NCI-H1048 (cell line): ENCODE measurements at regions not wholly inside any gene's neighbourhood (a gene's known extent, or its start where the extent isn't known, plus 50 kb on each side); places are given as distances from the start of the nearest gene placed in this dataset.

Experiments used
- DNase-seq: peaks from one replicate; lab custom pipeline; 2025; lab: John Stamatoyannopoulos, UW

DNA sequence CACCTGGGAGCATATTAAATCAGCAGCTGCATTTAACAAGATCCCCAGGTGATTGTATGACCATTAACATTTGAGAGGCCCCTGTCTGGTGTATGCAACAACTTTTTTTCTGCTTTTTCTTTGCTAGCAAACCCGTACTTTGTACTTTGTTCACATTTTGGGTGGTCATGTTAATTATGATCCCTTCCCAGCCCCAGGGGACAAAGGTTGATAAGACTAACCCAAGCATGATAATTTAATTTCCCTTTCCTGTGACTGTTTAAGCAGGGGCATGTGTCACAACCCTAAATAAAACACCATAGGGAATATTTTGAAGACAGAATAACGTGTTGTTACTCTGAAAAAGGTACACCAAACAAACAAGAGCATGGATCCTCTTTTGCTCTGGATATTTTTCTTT, 332.0 kb downstream of the PCDH18 start:
- no peak for DNase-seq

DNA sequence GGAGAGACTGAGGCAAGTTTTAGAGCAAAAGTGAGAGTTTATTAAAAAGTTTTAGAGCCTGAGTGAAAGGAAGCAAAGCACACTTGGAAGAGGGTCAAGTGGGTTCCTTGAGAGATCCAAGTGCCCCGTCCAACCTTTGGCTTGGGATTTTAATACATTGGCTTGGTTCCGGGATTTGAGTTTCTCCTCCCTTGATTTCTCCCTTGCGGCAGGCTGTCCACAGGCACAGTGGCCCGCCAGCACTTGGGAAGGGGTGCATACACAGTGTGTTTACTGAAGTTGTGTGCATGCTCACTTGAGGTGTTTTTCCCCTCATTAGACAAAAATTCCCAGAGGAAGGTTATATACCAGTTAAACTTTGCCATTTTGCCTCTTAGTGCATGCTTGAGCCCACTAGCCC, 333.5 kb downstream of the PCDH18 start:
- no peak for DNase-seq

DNA sequence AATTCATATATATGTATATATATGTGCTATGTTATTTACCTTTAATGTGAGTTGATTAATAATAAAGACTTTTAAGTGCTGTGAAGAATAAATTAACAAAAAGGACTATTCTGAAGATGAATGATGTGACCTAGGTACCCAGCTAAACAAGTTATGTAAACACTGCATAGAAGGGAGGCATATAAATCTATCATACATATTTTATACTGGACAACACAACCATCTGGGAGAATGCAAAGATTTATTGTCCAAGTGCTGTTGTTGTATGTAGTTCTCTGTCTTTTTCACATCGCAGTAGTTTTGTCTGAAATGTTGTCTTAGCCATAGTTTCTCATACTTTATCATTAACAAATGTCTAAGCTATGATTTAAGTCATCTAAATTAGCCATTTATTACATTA, 337.6 kb downstream of the PCDH18 start:
- DNase-seq: no peak

DNA sequence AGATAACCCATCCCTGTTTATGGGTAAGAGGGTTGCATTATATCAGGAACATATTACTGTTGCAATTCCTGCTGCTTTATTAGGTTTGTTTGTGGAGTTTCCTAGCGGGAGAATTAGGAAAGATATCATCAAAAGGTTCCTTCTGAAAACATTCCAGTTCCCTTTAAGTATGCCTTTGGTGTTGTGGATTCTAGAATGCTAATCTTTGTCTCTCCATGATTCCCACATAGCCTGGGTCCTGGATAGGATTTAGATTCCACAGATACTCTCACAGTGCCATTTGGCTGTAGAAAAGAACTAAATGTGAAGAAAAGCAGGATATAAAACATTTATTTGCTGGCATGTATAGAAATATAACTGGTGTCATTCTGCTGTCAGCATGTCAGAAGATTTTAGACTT, 338.7 kb downstream of the PCDH18 start:
- DNase-seq: no peak

DNA sequence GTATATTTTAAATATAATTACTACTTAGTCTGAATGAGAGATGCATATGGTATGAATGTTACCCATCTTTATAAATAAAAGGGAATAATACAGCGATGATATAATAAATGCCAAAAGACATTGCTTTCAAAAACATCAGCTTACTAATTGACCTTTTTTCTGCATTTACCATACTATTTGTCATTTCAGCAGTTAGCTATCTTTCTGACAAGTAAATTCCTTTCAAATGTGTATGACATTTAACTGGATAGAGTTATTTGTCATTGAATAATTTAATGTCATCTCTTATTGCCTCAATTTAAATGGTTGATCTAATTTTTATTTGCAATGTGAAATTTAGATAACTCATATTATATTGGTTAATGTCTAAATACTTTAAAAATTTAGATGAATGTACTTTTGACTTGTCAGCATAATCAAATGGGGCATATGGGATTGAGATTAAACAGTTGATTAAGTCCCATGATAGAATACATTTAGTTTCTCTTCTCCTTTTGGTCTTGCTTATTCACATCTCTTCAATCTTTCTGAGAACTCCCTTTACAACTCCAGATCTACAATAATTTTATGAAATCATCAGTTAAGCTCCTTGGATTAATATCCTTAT, 350.9 kb downstream of the PCDH18 start:
- no peak for DNase-seq

DNA sequence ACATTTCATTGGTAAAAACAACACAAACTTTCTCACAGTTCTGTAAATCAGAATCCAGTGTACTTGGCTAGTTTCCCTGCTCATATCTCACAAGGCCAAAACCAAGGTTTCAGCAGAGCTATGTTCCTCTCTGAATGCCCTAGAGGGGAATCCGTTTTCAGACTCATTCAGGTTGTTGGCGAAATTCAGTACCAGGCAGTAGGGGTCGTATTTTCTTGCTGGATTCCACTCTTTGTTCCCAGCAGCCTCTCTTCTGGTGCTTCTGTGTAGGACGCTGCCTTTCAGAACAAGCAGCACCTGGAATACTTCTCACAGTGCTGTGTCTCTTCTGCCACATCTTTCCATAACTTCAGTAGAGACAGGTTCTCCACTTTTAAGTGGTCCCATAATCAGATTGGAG, 351.9 kb downstream of the PCDH18 start:
- no peak for DNase-seq

DNA sequence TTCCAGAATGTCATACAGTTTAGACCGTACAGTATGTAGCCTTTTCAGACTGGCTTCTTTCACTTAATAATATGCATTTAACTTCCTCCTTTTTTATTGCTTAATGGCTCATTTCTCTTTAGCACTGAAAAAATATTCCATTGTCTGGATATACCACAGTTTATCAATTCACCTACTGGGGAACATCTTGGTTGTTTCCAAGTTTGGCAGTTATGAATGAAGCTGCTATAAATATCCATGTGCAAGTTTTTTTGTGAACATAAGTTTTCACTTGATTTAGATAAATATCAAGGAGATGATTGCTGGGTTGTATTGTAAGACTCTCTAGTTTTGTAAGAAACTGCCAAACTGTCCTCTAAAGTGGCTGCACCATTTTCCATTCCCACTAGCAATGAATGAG, 375.5 kb downstream of the PCDH18 start:
- DNase-seq: no peak

DNA sequence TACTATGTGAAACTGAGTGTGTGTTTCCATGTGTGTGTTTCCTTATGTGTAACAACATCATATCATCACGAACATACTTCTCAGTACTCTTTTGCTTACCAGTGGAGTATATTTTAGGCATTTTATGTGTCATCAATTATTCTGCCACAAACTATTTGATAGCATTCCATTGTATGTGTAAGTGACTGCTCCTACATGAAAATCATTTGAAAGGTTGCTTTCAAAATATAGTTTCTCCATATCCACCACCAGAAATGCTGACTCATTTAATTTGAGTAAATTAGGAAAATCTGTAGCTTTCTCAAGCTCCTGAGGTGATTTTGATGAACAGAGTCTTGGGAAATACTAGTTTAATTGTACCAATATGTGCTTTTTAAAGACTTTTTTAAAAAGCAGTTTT, 376.2 kb downstream of the PCDH18 start:
- DNase-seq: no peak

DNA sequence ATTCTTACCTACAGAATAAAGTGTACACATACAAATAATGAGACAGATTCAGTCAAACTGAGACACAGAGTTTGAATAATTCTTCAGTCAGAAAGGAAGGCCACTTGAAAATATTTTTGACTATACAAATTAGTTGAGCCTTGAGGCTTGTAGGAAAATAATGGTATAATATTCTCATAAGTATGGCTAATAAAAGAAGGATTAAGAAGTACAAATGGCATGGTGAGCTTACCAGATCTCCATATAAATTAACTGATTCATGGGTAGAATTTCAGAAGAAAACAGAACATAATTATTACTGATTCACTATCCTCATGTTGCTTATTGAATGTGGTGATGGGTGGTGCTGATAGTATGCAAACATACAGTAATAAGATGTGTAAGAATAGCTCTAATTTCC, 401.1 kb downstream of the PCDH18 start:
- peak; percentile 83 for DNase-seq

DNA sequence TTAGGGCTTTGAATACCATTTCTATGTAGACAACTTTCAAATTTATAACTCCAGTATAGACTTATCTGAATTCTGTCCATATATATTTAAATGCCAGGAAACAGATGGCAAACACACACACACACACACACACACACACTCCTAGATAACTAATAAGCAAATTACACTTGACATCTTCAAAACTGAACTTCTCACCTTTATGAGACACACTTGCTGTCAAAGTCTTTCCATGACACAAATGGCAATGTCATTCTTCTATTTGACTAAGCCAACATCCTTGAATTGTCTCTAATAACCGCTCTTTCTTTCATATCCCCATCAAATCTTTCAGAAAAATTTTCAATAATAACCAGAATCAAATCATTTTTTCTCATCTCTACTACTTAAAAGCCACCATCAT, 402.4 kb downstream of the PCDH18 start:
- no peak for DNase-seq

DNA sequence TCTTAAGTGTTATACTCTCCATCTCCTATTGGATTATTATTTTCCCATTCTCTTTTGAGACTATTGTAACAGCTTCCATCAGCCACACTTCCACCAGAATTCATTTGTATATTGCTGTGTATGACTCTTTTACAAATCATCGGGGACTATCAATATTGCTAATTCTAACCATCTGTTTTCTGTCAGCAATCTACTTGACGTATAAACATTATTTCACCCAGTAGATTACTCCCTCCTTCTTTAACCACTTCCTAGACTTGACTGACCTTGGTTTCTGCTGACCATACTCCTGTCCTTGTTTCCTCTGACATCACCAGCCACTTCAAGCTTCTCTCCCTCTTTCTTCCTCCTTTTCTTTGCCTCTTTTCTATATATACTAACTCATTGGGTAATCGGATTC, 402.9 kb downstream of the PCDH18 start:
- no peak for DNase-seq

DNA sequence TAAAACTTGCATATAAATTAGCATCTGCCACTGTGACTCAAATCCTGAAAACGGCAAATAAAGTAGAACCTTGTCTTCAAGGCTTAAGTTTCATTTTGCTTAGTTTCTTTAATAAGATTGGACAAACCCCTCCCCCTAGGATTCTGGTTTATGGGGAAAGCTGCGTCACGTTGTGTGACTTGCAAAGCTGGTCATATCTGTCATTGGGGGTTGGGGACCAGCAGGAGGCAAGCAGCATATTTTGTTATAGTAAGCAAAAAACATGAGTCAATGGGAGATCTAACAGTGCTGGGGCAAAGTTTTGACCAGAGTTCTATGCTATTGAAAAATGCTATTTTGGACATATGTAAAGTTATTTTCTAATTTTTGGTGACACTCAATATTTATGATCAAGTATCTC, 407.3 kb downstream of the PCDH18 start:
- DNase-seq: peak; percentile 27

DNA sequence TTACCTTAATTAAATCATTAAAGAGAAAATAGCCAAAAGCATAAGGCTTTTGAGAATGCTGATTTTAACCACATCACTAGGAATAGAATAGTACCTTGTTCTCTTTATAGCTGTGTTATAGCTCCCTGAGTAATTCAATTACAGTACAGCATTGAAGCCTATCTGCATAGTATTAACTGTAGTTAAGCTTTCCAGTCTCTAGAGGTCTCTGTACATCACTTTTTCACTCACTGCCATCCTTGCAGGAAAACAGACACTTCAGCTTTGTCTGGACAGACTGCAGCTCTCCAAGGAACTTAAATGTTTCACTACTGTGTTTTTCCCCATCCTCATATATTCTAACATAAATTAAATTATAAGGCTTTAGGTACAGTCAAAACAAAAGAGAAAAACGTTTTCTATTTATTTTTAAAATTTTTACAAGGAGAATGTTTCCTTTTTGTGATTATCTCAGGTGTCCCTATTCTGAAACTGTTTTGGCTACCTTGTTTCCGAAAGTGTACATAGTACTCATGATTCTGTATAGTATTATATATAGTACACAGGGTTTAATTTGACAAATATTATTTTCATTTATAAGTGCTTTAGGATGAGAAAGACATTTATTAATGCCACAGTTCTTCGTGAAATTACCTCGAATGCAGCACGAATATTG, 407.9 kb downstream of the PCDH18 start:
- DNase-seq: peak; percentile 47

DNA sequence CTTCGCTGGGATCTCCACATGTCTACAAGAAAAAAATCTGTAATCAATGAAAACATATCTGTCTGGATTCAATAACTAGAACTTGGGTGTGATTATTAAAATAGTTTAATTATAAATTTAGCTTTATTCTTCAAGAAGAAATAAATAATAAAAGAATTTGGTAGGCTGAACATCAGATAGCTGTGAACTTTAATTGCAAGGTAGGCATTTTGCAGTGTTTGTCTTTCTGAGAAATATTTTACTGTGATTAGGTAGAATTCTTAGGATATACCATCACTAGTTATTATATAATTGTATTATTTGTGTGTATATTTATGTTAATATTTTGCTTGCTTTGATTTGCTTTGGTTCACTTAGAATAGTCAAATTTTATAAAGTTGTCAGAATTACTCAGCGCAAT, 409.4 kb downstream of the PCDH18 start:
- DNase-seq: no peak

DNA sequence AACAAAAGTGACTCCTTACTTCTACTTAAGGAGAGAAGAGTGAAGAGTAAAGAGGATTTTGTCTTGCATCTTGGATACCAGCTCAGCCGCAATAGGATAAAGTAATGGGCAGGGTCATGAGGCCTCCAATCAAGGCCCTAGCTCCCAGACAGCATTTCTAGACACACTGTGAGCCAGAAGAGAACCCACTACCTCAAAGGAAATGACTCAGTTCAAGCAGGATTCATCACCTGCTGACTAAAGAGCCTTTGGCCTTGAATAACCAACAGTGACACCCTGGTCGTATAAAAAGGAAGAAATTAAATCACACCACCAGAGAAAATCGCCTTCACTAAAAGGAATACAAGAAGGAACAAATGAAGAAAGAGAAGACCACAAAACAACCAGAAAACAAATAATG, 416.1 kb downstream of the PCDH18 start:
- DNase-seq: no peak

DNA sequence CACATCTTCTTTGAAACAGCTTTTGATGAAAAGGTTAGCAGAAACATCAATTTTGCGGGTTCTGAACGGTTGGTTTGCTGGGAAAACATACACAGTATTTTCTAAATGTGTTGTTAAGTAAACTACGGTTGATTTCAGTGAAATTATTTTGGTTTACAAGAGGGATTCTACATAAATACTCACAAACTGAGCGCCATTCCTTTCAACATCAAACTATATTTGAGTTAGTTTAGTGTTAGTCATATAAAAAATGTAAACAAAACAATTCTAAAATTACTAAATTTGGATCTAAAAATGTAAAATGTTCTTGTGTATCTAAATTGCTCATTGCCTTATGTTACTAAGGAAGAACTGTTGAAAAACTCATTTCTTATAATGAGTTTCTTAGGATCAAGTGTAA, 425.6 kb downstream of the PCDH18 start:
- no peak for DNase-seq

DNA sequence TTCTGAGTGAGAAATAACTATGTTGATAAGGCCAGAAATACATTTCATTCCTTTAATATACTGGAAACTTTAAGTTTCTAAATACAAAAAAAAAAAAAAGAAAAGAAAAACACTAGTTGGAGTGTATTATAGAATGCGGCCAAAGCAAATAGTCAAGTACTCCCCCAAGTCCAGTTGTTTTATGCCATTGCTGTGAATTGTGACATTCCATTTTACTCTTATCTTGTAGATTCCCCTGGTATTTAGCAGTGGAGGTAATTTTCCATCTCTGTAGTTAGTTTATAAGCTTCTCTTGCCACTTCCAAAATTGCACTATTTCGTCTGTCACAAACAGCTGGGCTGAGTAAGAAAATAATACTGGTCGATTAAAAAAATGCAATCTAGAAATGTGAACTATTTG, 426.0 kb downstream of the PCDH18 start:
- DNase-seq: no peak

DNA sequence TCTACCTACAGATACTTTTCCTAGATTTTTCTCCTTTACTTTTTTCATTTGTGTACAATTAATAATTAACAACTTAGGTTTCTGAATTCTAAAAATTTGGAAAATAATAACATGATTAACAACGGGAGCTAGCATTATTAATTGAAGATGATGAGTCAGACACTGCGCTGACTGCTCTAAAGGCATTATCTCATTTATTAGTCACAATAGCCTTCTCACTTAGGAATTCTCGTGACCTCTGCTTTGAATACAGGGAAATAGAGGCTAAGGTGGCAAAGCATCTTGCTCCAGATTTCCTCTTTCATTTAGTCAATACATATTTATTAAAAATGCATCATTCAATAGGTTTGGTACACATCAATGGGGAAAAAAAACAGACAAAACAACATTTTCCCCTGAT, 441.3 kb downstream of the PCDH18 start:
- DNase-seq: no peak

DNA sequence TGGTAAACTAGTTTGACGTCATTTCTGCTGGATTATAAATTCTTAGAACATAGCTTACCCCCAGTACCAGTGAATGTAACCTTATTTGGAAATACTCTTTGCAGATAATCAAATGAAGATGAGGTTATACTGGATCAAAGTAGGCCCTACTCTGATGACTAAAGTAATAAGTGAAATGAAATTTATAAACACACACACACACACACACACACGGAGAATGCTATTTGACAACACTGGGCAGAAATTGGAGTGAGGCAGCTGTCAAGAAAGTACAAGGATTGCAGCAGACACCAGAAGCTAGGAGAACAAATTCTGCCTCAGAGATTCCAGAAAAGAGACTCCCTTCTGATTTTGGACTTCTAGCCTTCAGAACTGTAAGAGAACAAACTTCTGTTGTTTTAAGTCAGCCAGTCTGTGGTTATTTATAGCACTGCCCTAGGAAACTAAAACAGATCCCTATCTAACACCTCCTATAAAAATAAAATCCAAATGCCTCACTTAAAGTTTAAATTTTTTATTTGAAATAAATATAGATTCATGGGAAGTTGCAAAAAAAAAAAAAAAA, 448.6 kb downstream of the PCDH18 start:
- DNase-seq: no peak

DNA sequence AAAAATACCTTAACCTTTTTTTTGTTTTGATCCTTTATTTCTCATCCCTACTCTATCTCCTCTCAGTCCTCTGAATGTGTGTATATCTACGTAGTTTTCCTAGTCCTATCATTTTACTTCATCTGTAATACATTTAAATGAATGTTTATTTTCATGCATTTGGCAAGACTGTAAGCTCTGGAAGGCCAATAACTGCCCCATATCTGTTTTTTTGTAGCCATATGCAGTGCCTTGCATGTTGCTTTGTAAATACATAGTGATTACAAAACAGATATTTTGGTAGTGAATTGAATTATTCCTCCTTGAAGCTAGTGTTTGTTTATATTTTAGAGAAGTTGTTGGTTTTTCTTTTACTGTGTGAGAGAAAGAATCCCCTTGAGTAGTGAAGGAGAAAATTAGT, 450.2 kb downstream of the PCDH18 start:
- no peak for DNase-seq

DNA sequence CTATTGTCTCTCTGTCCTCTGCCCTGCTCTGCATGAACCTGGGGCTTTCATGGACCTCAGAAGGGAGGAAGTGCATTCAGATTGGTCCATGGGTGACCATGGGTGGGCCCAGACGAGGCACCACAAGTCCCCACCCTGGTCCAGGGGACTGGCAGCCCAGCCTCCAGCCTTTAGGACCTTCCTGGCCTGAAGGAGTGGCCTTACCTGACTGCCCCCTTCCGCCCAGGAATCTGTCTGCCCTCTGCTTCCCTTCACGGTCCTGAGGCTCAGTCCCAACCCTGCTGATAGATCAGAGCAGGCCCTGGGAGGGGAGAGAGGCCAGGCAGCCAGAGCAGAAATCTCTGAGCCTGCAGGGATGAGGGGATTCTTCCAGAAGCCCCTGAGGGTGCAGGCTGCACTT, 455.4 kb downstream of the PCDH18 start:
- no peak for DNase-seq

DNA sequence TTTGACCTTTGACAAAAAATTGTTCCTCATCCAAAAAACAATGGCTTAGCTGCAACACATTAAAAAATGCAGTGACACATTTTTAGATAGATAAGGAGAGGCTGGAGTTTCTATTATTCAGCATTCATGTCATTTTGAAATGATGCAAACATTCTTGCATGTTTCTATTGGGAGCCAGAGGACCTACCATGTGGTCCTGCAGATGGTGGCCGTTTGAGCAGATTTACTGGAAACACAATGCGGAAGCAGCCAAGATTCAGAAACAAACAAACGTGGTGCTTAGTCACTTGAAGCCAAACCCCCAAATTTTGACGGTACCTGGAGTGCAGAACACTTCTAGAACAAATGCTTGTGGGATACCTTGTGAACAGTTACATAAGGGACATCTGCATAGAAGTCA, 456.7 kb downstream of the PCDH18 start:
- no peak for DNase-seq

DNA sequence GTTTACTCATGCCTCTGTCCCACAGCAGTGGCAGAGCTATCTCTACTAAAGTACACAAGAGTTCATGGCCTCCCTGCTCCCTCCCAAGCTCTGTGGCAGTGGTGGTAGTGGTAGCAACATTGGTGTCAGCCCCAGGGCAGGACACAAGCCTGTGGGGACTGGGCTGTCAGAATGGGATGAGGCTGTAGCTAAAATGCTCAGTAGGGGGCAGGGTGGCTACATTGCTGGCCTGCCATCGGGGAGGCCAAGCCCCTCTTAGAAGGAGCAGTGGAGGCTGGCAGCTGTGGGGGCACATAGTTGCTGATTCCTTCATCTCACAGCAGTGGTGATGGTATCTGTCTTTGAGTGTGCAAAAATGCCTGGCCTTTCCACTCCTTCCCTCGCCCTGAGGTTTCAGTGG, 461.7 kb downstream of the PCDH18 start:
- no peak for DNase-seq

DNA sequence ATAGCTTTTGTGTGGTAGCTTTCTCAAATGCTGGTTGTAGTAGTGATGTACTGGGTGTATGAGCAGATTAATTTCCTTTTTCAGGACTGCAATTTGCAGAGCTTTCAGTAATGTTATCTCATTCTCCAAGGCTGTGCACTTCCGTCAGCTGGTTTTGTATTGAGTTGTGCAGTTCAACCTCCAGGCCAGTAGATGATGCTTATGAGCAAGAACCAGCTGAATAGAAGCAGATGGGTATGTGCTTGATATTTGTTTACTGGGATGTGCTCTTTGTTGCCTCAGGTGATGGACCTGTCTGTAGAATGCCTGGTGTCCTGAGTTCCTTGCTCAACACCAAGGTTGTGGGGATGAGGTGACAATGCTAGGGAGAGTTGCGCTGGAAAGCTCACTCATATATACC, 462.8 kb downstream of the PCDH18 start:
- DNase-seq: no peak
